HL-60 (cell line): ENCODE measurements at regions not wholly inside any gene's neighbourhood (a gene's known extent, or its start where the extent isn't known, plus 50 kb on each side); places are given as distances from the start of the nearest gene placed in this dataset.

Experiments
- DNase-seq, 2 experiments: peaks; one replicate each; pipeline ENCODE4 v3.0.0-alpha.2; 2010 to 2020; ENCODE audit warnings: low read depth in 1 of 2, low spot score in 1 of 2
- H3K27ac ChIP-seq: fragments of 250-450 bp; sonication (Bioruptor Pico); replicated peaks from 2 replicates; pipeline ENCODE4 v1.5.1; 2020; ENCODE audit warnings: mild to moderate bottlenecking, moderate library complexity
- H3K27me3 ChIP-seq: fragments of 250-450 bp; sonication (Bioruptor Pico); 2 replicates; pipeline ENCODE4 v1.5.1; 2021; ENCODE audit warnings: mild to moderate bottlenecking, moderate library complexity; ENCODE audit not compliant: insufficient read depth, poor library complexity, severe bottlenecking
- H3K4me3 ChIP-seq: replicated peaks from 2 replicates; pipeline ENCODE4 v1.5.1; 2011; ENCODE audit warnings: mild to moderate bottlenecking, control low read depth, low read length; ENCODE audit not compliant: insufficient read depth
- CTCF ChIP-seq: IDR thresholded peaks from one replicate; pipeline ENCODE4 v1.5.1; 2011; ENCODE audit warnings: low read length, control low read depth, inconsistent platforms; ENCODE audit not compliant: insufficient read depth
- GABPA ChIP-seq: IDR thresholded peaks from 2 replicates; pipeline ENCODE4 v1.6.1; 2012; ENCODE audit warnings: low read depth
- POLR2AphosphoS5 ChIP-seq: IDR thresholded peaks from 2 replicates; pipeline ENCODE4 v1.6.1; 2012; ENCODE audit warnings: low read depth
- REST ChIP-seq: IDR thresholded peaks from 2 replicates; pipeline ENCODE4 v1.6.1; 2012; ENCODE audit warnings: low read depth; ENCODE audit not compliant: insufficient replicate concordance
- SPI1 ChIP-seq: IDR thresholded peaks from 2 replicates; pipeline ENCODE4 v1.6.1; 2012; ENCODE audit warnings: low read depth, mild to moderate bottlenecking, borderline replicate concordance

DNA sequence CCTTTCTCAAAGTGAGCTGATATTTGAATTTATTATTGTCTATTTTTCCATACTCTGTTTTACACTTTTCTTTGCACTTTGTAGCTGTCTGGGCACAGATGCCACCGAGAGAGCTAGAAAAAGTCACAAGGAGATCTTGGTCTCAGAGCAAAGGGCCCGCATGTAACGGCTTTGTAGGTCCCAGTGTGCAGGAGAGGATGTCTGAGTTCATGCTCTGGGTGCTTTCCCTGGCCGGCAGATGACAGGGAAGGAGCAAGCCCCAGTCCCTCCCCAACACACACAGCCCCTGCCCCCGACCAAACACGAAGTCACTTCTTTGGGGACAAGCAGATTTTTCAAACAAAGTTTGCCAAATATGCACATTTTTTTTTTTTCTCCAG, 55.8 kb downstream of the SMIM38 start:
- H3K4me3 ChIP-seq = no peak overlapping the region
- no peak for TF ChIP-seq GABPA
- TF ChIP-seq POLR2AphosphoS5 = no peak
- TF ChIP-seq REST = no peak
- TF ChIP-seq SPI1 = no peak
- no peak for TF ChIP-seq CTCF
- H3K27me3 ChIP-seq = no peaks in the 10 kb centered on the region
- no peak for DNase-seq
- no peak overlapping the region for H3K27ac ChIP-seq

- Histone ChIP-seq H3K27me3 (no peaks in the 10 kb centered on the region), H3K4me3 (no peak overlapping the region), H3K27ac (no peak overlapping the region)
- no peak for TF ChIP-seq CTCF
- TF ChIP-seq SPI1 = no peak
- no peak for TF ChIP-seq GABPA
- no peak for TF ChIP-seq REST
- DNase-seq = no peak
Observed at GRCh38 chr11:69211920-69212797, 56.4 kb downstream of the SMIM38 start.

DNA sequence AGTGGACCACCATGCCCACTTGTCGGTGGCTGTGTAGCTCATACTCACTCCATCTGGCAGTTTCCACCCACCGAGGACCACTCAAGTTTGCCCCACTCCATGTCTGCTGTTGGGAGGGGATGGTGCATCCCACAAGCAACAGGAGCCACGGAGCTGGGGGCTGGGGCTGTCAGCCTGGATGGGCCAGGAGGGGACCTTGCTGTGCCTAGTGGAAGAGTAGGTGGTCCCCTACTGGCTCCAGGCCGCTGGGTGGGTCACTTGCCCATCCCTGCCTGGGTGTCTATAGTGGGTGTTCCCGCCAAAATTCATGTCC, 57.0 kb downstream of the SMIM38 start:
- TF ChIP-seq SPI1 = no peak
- no peak for DNase-seq
- H3K4me3 ChIP-seq = no peak overlapping the region

DNA sequence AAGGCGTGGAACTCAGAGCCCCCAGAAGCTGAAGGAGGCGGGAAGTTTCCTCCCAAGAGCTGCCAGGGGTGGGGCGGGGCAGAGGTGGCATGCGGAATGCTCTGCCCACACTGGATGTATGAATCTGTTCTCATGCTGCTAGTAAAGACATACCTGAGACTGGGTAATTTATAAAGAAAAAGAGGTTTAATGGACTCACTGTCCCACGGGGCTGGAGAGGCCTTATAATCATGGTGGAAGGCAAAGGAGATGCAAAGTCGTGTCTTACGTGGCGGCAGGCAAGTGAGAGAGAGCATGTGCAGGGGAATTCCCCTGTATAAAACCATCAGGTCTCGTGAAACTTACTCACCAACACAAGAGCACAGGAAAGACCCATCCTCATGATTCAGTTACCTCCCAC, 57.6 kb downstream of the SMIM38 start:
- Histone ChIP-seq H3K4me3 (no peak overlapping the region), H3K27ac (no peak overlapping the region), H3K27me3 (no peaks in the 10 kb centered on the region)
- no peak for DNase-seq
- TF ChIP-seq REST (no peak), POLR2AphosphoS5 (no peak), GABPA (no peak), CTCF (no peak), SPI1 (no peak)

More for the DNA sequence above, 57.0 kb downstream of the SMIM38 start:
- H3K27me3 ChIP-seq = no peaks in the 10 kb centered on the region
- no peak overlapping the region for H3K27ac ChIP-seq
